HepG2 (cell line): ENCODE measurements at regions not wholly inside any gene's neighbourhood (a gene's known extent, or its start where the extent isn't known, plus 50 kb on each side); places are given as distances from the start of the nearest gene placed in this dataset.

Experiments used
- ATAC-seq: fragments of 200-7000 bp; cut with Tn5 transposase; 3 replicates; pipeline ENCODE4 v1.9.1; 2020; ENCODE audit warnings: mild to moderate bottlenecking, moderate library complexity
- BruUV-seq: library from RNA; stranded (reverse); fragments of 400-500 nt; replicated peaks from 2 replicates; lab custom pipeline; 2021; lab: Mats Ljungman, UMichigan
- CTCF ChIA-PET: fragments of 300-600 bp; formaldehyde crosslinking; extraction: SDS; loops from one replicate; lab custom pipeline; 2021; ENCODE audit warnings: low total read pairs, inconsistent platforms, low intra/inter-chr PET ratio; lab: Yijun Ruan, JAX
- POLR2A ChIA-PET: fragments of 350-600 bp; sonication (Branson Sonifier 250); formaldehyde crosslinking; loops from one replicate; lab custom pipeline; 2020; ENCODE audit warnings: antibody characterized with exemption, inconsistent platforms; lab: Yijun Ruan, JAX
- DNase-seq: peaks from one replicate; pipeline ENCODE4 v3.0.0-alpha.2; 2015; ENCODE audit warnings: low spot score
- FAIRE-seq: peaks from 3 replicates; lab custom pipeline; 2011; peaks lifted over from hg19 to GRCh38; lab: Jason Lieb, UNC
- H2AFZ ChIP-seq: one replicate; pipeline ENCODE4 v1.6.1; 2011; ENCODE audit warnings: low read length, inconsistent platforms
- H3K27ac ChIP-seq: fragments of 300-600 bp; 3 replicates; pipeline ENCODE4 v1.8.0; 2011; ENCODE audit warnings: mixed run types, mild to moderate bottlenecking, mixed read lengths, low read length, inconsistent platforms; ENCODE audit not compliant: insufficient read depth; ENCODE audit errors: extremely low read length
- H3K27me3 ChIP-seq, 2 experiments: fragments of 200-600 bp in 1 of 2; 2 replicates in 1 of 2; 3 replicates in 1 of 2; pipeline versions ENCODE4 v1.6.0 to v1.8.0; 2011; ENCODE audit warnings: low read length in 2 of 2, mild to moderate bottlenecking in 2 of 2, moderate library complexity in 2 of 2, inconsistent platforms in 1 of 2; ENCODE audit not compliant: insufficient read depth in 2 of 2, control insufficient read depth in 1 of 2
- H3K36me3 ChIP-seq, 2 experiments: fragments of 200-600 bp in 1 of 2; replicated peaks in 1 of 2; 2 replicates in 1 of 2; 3 replicates in 1 of 2; pipeline versions ENCODE4 v1.5.1 to v1.8.0; 2011; ENCODE audit warnings: low read length in 2 of 2, inconsistent platforms in 1 of 2; ENCODE audit not compliant: insufficient read depth in 2 of 2, control insufficient read depth in 1 of 2
- H3K4me1 ChIP-seq: 2 replicates; pipeline ENCODE4 v1.5.1; 2012; ENCODE audit warnings: low read length, inconsistent platforms; ENCODE audit not compliant: insufficient read depth
- H3K4me2 ChIP-seq: 2 replicates; pipeline ENCODE4 v1.6.0; 2011; ENCODE audit warnings: low read depth, low read length, inconsistent platforms
- H3K4me3 ChIP-seq, 3 experiments: fragments of 200-600 bp in 1 of 3; sonication (generic), shearing (Covaris generic) in 1 of 3; replicated peaks in 1 of 3; 2 replicates each; pipeline ENCODE4 v1.5.1; 2011 to 2016; ENCODE audit warnings: low read length in 3 of 3, inconsistent platforms in 2 of 3, low read depth in 2 of 3, mild to moderate bottlenecking in 2 of 3, control low read depth in 1 of 3, mixed read lengths in 1 of 3; ENCODE audit not compliant: insufficient read depth in 1 of 3
- H3K79me2 ChIP-seq: one replicate; pipeline ENCODE4 v1.6.1; 2011; ENCODE audit warnings: low read length, inconsistent platforms; ENCODE audit not compliant: insufficient read depth
- H3K9ac ChIP-seq: 2 replicates; pipeline ENCODE4 v1.6.0; 2011; ENCODE audit warnings: mild to moderate bottlenecking, low read depth, low read length, inconsistent platforms; ENCODE audit not compliant: insufficient read depth
- H3K9me3 ChIP-seq: 2 replicates; pipeline ENCODE4 v1.5.1; 2012; ENCODE audit warnings: mild to moderate bottlenecking, low read length
- H4K20me1 ChIP-seq: 2 replicates; pipeline ENCODE4 v1.6.0; 2011; ENCODE audit warnings: inconsistent platforms, mild to moderate bottlenecking, low read length, moderate library complexity; ENCODE audit not compliant: insufficient read depth
- AKAP8 ChIP-seq: sonication (generic); formaldehyde crosslinking; IDR thresholded peaks from 2 replicates; pipeline ENCODE4 v1.5.1; 2020; ENCODE audit warnings: mild to moderate bottlenecking, missing genetic modification reagents
- CBX1 ChIP-seq: IDR thresholded peaks from one replicate; pipeline ENCODE4 v1.6.1; 2016; ENCODE audit warnings: antibody characterized with exemption, low read depth
- FOSL2 ChIP-seq: sonication (generic); formaldehyde crosslinking; IDR thresholded peaks from 2 replicates; pipeline ENCODE4 v1.4.0; 2020; ENCODE audit warnings: missing genetic modification reagents
- HNRNPK ChIP-seq: fragments of 200-400 bp; formaldehyde crosslinking; IDR thresholded peaks from 2 replicates; pipeline ENCODE4 v1.6.1; 2018; ENCODE audit warnings: low read length, low read depth, moderate library complexity, mild to moderate bottlenecking; ENCODE audit not compliant: poor library complexity, severe bottlenecking
- MAFF ChIP-seq: IDR thresholded peaks from 2 replicates; pipeline ENCODE4 v1.6.1; 2011; ENCODE audit warnings: low read depth, low read length, improper control_type of control experiment
- MAFK ChIP-seq, 2 experiments: IDR thresholded peaks in 1 of 2; conservative IDR thresholded peaks in 1 of 2; 2 replicates each; pipeline ENCODE4 v1.6.1; 2011; ENCODE audit warnings: improper control_type of control experiment in 2 of 2, low read length in 2 of 2
- MXD4 ChIP-seq: IDR thresholded peaks from 2 replicates; pipeline ENCODE4 v1.6.1; 2016; ENCODE audit warnings: mild to moderate bottlenecking, missing biosample characterization, missing genetic modification reagents
- PCBP1 ChIP-seq: fragments of 200-400 bp; formaldehyde crosslinking; IDR thresholded peaks from 2 replicates; pipeline ENCODE4 v1.6.1; 2017; ENCODE audit warnings: mild to moderate bottlenecking, low read depth, low read length, borderline replicate concordance
- TCF7L2 ChIP-seq: IDR thresholded peaks from 2 replicates; pipeline ENCODE4 v1.6.1; 2011; ENCODE audit warnings: mild to moderate bottlenecking, low read depth, low read length, moderate library complexity
- TOE1 ChIP-seq: sonication (generic); formaldehyde crosslinking; IDR thresholded peaks from 2 replicates; pipeline ENCODE4 v1.4.0; 2020; ENCODE audit warnings: mild to moderate bottlenecking, missing genetic modification reagents
- ZNF33B ChIP-seq: sonication (generic); formaldehyde crosslinking; IDR thresholded peaks from 2 replicates; pipeline ENCODE4 v1.5.1; 2020; ENCODE audit warnings: mild to moderate bottlenecking, missing genetic modification reagents
- ZNF746 ChIP-seq: sonication (generic); formaldehyde crosslinking; IDR thresholded peaks from 2 replicates; pipeline ENCODE4 v1.8.0; 2022; ENCODE audit warnings: mild to moderate bottlenecking, missing genetic modification reagents
- ZNF781 ChIP-seq: sonication (generic); formaldehyde crosslinking; IDR thresholded peaks from 2 replicates; pipeline ENCODE4 v1.5.1; 2020; ENCODE audit warnings: borderline replicate concordance, mild to moderate bottlenecking, missing genetic modification reagents; ENCODE audit errors: not compliant biosample characterization
- WGBS: methylation state at CpG from one replicate; pipeline ENCODE4 v1.1.6; 2017; ENCODE audit warnings: low lambda C conversion rate; 5-methylcytosine and 5-hydroxymethylcytosine counted together
- in situ Hi-C: cut with HindIII; loops from 2 replicates; pipeline ENCODE4 v1.10.0; 2017; ENCODE audit warnings: low pct_unique_long_range_greater_than_20kb; ENCODE audit not compliant: extremely low pct_ligation_motif_present
- intact Hi-C: fragments of 100-400 bp; cut with micrococcal nuclease; formaldehyde crosslinking; loops from one replicate; pipeline ENCODE4 v1.10.0; 2022; ENCODE audit not compliant: unreplicated experiment
- TF ChIP-seq, protein P1 (sequence below): sonication (generic); formaldehyde crosslinking; IDR thresholded peaks from 2 replicates; pipeline ENCODE4 v1.8.0; 2022; ENCODE audit warnings: mild to moderate bottlenecking, missing genetic modification reagents, moderate library complexity
- TF ChIP-seq, protein P2 (sequence below): sonication (generic); formaldehyde crosslinking; IDR thresholded peaks from 2 replicates; pipeline ENCODE4 v1.4.0; 2020; ENCODE audit warnings: missing genetic modification reagents, mild to moderate bottlenecking, borderline replicate concordance
- TF ChIP-seq, protein P3 (sequence below): sonication (generic); formaldehyde crosslinking; IDR thresholded peaks from 2 replicates; pipeline ENCODE4 v1.4.0; 2020; ENCODE audit warnings: missing genetic modification reagents

DNA sequence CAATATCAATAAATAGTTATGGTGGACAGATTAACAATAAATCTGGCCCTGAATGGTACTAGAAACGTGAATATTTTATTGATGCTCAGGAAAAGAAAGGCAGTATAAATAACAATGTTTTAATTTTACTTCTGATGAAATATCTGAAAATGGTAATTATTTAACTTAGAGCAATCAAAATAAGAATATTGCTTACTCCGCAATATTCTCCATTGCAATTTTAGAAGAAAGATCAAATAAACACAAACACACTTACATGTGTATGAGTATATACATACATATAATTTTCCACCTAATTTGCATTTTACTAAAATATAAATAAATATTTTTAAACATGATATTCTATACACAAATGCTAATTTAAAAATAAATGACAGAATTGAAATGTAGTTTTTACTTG is 1130.5 kb downstream of the NCAM2 start:
- peak; percentile 61; the same call in 1 of the 2 replicates for TF ChIP-seq MAFF
- TF ChIP-seq MAFK (conservative IDR thresholded peaks at IDR 0.05 in 1 of 2, IDR thresholded peaks at IDR 0.05 in 1 of 2; ENCODE audit: low read length in 2 of 2), result peak; percentile 35 to 75; a peak in 3 of 4 replicates
- TF ChIP-seq, protein P1, sequence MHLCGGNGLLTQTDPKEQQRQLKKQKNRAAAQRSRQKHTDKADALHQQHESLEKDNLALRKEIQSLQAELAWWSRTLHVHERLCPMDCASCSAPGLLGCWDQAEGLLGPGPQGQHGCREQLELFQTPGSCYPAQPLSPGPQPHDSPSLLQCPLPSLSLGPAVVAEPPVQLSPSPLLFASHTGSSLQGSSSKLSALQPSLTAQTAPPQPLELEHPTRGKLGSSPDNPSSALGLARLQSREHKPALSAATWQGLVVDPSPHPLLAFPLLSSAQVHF (CRISPR knock-in tag), result no peak
- no TSS peak for BruUV-seq
- no peak overlapping the region for H3K9ac ChIP-seq
- H3K4me3 ChIP-seq, result no peak overlapping the region
- 46% methylated on average over 2 of the region's 2 CpGs for WGBS
- H3K4me1 ChIP-seq, result no peaks in the 10 kb centered on the region
- ChIA-PET POLR2A (no interaction called here), CTCF (no interaction called here)
- ATAC-seq, result no peak
- H2AFZ ChIP-seq, result no peak overlapping the region
- H4K20me1 ChIP-seq, result no peaks in the 10 kb centered on the region
- intact Hi-C loops, result no loop called here
- no peak for FAIRE-seq
- no peaks in the 10 kb centered on the region for H3K79me2 ChIP-seq
- H3K27ac ChIP-seq, result no peak overlapping the region
- DNase-seq, result no peak
- no peaks in the 10 kb centered on the region for H3K27me3 ChIP-seq
- in situ Hi-C loops, result no loop called here
- peaks cover 69% of the 10 kb centered on the region for H3K9me3 ChIP-seq
- H3K36me3 ChIP-seq, result no peaks in the 10 kb centered on the region
- no peak overlapping the region for H3K4me2 ChIP-seq

DNA sequence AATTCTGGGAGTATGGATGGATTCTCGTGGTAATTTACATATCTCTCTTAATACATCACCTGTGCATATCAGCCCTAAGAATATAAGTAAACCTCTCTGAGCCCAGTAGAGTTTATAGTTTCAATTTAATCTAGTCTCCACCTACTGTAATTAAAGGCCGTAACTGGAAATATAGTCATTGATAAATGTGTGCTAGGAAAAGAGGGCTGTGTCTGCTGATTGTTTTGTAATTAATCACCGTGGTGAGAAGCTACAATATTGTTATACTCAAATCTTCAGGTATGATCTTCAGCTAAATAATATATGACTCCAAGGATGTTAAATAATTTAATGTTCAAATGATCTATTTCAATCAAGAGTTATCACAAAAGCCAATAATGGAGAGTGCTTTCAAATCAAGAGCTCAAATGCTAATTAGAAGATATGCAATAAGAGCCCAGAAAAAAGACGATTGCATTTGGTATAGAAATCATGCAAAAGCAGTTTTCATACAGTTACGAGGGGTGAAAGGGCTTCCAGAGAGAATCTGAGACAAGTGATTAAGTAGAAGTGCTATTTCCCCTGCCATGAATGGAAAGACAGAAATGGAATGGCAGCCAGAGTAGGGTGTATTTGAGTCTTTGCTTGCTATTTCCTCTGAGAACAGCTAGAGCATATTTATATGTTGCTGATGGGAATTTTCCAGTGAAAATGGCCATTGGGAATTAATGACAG is 1134.3 kb downstream of the NCAM2 start:
- Histone ChIP-seq H2AFZ (no peak overlapping the region), H3K36me3 (no peaks in the 10 kb centered on the region), H3K4me3 (no peak overlapping the region), H3K9me3 (peaks cover 79% of the 10 kb centered on the region), H3K4me1 (no peaks in the 10 kb centered on the region), H3K9ac (no peak overlapping the region), H3K4me2 (no peak overlapping the region), H4K20me1 (no peaks in the 10 kb centered on the region), H3K79me2 (no peaks in the 10 kb centered on the region), H3K27ac (no peak overlapping the region), H3K27me3 (no peaks in the 10 kb centered on the region; a peak in 1 of 5 replicates)
- no peak for DNase-seq
- FAIRE-seq, result no peak
- intact Hi-C loops (no loop called here), in situ Hi-C loops (no loop called here)
- WGBS, result 6% methylated on average over 5 of the region's 5 CpGs
- CTCF ChIA-PET, result no interaction called here
- no peak for ATAC-seq
- POLR2A ChIA-PET, result no interaction called here
- no TSS peak for BruUV-seq
- TF ChIP-seq, protein P2, sequence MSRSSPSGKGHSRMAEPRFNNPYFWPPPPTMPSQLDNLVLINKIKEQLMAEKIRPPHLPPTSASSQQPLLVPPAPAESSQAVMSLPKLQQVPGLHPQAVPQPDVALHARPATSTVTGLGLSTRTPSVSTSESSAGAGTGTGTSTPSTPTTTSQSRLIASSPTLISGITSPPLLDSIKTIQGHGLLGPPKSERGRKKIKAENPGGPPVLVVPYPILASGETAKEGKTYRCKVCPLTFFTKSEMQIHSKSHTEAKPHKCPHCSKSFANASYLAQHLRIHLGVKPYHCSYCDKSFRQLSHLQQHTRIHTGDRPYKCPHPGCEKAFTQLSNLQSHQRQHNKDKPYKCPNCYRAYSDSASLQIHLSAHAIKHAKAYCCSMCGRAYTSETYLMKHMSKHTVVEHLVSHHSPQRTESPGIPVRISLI (CRISPR knock-in tag), result no peak
- TF ChIP-seq HNRNPK (no peak), CBX1 (no peak), PCBP1 (no peak), AKAP8 (CRISPR knock-in tag) (no peak), ZNF746 (no peak), MXD4 (CRISPR knock-in tag) (no peak), TCF7L2 (no peak), ZNF33B (CRISPR knock-in tag) (no peak), TOE1 (no peak), ZNF781 (no peak), FOSL2 (CRISPR knock-in tag) (no peak)
- TF ChIP-seq, protein P3, sequence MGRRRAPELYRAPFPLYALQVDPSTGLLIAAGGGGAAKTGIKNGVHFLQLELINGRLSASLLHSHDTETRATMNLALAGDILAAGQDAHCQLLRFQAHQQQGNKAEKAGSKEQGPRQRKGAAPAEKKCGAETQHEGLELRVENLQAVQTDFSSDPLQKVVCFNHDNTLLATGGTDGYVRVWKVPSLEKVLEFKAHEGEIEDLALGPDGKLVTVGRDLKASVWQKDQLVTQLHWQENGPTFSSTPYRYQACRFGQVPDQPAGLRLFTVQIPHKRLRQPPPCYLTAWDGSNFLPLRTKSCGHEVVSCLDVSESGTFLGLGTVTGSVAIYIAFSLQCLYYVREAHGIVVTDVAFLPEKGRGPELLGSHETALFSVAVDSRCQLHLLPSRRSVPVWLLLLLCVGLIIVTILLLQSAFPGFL (CRISPR knock-in tag), result no peak
